H7 (cell line): ENCODE measurements at regions not wholly inside any gene's neighbourhood (a gene's known extent, or its start where the extent isn't known, plus 50 kb on each side); places are given as distances from the start of the nearest gene placed in this dataset.
"Not testable (repeated sequence)": the region's sequence is repeated elsewhere in the genome, so short reads cannot be mapped to it uniquely, and the experiment has no call there.

Experiments used
- DNase-seq: peaks from one replicate; pipeline ENCODE4 v3.0.0; 2012
- H3K27me3 ChIP-seq: 2 replicates; pipeline ENCODE4 v1.6.0; 2011; ENCODE audit warnings: mild to moderate bottlenecking, low read length; ENCODE audit not compliant: control insufficient read depth, insufficient read depth
- H3K36me3 ChIP-seq: replicated peaks from 2 replicates; pipeline ENCODE4 v1.5.1; 2011; ENCODE audit warnings: low read length; ENCODE audit not compliant: control insufficient read depth, insufficient read depth
- H3K4me3 ChIP-seq: 2 replicates; pipeline ENCODE4 v1.5.1; 2011; ENCODE audit warnings: low read depth, mild to moderate bottlenecking, control low read depth, low read length, moderate library complexity; ENCODE audit not compliant: insufficient read depth

DNA sequence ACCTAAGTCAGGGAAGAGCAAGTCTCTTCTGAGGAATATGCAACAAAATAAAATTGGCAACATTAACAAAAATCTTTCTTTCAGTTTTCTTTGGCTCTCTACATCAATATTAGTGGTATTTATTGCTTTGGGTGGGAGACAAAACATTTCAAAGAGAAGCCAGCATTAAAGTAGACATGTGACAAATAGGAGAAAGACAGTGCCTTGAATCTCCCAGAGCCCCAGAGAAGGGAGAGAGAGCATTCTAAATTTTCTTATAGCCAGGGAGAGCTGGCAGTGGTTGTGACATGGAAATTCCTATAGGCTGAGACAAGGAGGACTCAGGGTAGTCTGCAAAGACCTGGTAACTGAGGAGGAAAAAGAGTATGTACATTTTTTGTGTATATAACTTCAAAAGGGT, 79.4 kb upstream of the NREP start:
- H3K27me3 ChIP-seq = no peaks in the 10 kb centered on the region
- no peak for DNase-seq
- no peak overlapping the region for H3K4me3 ChIP-seq
- no peaks in the 10 kb centered on the region for H3K36me3 ChIP-seq

DNA sequence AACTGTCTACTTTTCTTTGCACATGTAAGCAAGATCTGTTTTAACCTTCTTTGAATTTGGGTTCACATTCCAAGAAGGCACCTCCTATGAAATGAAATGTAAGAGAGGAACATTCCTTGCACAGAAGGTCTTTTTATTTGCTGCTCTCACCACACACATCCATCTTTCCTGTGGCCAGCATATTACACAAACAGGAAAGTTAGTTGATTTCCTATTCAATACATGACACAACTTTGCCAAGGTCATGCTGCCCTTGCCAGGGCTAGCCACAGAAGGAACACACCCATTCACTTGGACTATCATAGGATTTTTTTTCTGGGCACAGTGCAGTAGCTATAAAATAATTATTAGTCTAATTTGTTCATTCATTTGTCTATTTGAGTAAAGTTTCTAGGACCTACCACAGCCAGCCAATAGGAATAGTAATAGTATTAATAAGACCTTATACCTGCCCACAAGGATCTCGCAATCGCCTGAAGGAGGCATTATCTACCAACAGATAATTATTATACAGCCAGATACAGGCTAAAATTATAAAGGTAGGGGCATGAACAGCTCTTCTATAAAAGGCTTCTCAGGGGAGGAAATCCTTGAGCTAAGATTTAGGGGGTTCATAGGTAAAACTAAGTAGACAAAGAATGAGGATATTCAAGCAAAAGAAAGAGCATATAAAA, 78.1 kb upstream of the NREP start:
- no peak for DNase-seq
- Histone ChIP-seq H3K4me3 (no peak overlapping the region), H3K36me3 (no peaks in the 10 kb centered on the region), H3K27me3 (no peaks in the 10 kb centered on the region)

DNA sequence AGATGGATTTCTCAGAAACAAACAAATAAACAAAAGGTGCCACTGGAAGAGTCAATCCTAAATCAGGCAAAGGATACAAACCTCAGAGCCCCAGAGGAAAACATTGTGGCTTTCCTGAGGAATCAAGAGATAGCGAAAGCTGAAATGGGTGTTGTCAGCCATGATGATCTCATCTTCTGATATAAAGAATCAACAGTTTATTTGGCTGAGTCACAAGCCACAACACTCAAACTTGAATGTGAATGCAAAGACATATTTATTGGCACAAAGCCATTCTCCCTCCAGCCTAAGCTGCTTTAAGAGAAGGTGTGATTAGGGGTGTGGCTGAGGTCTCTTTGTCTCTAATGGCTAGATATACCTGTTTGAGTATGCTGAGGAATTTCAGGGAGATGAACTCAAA, 73.3 kb upstream of the NREP start:
- H3K36me3 ChIP-seq = no peaks in the 10 kb centered on the region
- H3K4me3 ChIP-seq = no peak overlapping the region
- no peaks in the 10 kb centered on the region for H3K27me3 ChIP-seq
- no peak for DNase-seq

DNA sequence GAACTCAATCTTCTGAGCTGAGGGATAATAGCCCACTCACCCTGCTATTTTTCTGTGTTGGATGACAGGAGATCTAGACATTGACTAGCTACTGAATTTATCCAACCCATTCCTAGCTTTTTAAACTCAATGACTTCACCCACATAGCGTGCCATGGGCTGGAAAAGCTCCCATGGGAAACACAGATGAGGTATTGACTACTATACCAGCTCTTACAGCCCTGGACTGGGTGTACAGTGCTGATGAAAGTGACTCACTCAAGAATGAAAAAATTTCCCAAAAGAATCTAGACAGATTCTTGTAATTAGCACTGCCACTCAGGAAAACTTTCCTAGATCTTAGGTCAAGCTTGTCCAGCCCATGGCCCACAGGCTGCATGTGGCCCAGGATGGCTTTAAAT, 72.7 kb upstream of the NREP start:
- H3K4me3 ChIP-seq = no peak overlapping the region
- no peak for DNase-seq

DNA sequence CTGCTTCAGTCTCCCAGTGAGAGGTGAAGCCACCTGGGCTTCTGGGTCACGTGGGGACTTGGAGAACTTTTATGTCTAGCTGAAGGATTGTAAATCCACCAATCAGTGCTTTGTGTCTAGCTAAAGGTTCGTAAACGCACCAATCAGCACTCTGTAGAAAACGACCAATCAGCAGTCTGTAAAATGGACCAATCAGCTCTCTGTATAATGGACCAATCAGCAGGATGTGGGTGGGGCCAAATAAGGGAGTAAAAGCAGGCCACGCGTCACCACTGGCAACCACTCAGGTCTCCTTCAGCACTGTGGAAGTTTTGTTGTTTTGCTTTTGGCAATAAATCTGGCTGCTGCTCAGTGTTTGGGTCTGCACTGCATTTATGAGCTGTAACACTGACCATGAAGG, 69.1 kb upstream of the NREP start:
- Histone ChIP-seq H3K36me3 (no peaks in the 10 kb centered on the region), H3K27me3 (no peaks in the 10 kb centered on the region), H3K4me3 (no peak overlapping the region)
- DNase-seq = no peak

More for the DNA sequence above, 72.7 kb upstream of the NREP start:
- Histone ChIP-seq H3K36me3 (no peaks in the 10 kb centered on the region), H3K27me3 (no peaks in the 10 kb centered on the region)

DNA sequence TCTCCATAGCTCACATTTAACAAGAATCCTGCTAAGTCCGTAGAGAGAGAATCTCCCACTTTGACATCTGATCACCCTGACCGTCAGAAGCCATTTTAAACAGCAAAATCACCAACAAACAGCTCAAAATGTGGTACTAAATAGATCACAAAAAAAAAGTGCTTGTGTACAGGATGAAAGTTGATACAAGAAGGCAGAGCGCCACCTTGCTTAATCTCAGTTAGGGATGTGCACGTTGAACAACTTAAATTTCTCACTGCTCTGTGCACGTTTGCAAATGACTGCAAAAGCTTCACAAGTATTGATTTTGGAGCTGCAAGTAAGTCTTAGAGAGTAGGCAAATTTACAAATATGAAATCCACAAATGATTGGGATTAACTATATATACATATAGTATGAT, 63.1 kb upstream of the NREP start:
- no peak for DNase-seq
- no peaks in the 10 kb centered on the region for H3K27me3 ChIP-seq
- no peaks in the 10 kb centered on the region for H3K36me3 ChIP-seq
- H3K4me3 ChIP-seq = no peak overlapping the region

DNA sequence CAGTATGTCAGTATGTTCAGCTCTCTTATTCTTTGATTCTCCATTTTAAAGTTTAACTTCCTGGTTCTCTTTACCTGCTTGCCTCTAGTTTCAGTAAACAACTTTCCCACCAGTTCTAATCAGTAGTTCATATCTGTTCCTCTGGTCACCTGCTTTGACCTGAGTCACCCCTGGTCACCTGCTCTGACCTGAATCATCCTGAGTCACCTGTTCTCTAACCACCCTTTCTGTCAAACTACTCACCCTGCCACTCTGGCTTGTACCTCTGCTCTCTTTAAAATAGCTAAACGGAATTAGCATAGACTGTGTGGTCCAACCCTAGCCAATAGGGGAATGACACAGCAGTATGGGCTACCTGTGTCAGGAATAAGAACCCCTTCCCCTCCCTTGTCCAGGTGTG, 62.0 kb upstream of the NREP start:
- not testable (repeated sequence) for H3K36me3 ChIP-seq, H3K4me3 ChIP-seq, H3K27me3 ChIP-seq, DNase-seq

DNA sequence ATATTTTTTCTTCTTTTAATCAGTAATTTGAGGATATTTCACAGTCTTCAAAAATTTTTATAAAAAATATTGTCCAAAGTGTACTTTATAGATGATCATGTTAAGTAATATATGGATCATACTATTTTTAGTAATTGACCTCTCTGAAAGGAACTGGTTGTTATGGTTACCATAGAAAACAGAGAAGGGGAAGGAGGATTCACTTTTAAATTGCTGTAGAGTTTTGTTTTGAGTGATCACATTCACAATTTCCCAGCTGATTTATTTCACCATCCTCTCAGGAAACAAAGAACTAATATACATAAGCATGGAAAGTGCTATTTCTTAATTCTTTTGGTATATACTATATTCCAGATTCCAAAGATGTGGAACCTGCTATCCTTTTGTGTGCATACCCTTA, 56.5 kb upstream of the NREP start:
- H3K27me3 ChIP-seq = no peaks in the 10 kb centered on the region
- no peak overlapping the region for H3K4me3 ChIP-seq

DNA sequence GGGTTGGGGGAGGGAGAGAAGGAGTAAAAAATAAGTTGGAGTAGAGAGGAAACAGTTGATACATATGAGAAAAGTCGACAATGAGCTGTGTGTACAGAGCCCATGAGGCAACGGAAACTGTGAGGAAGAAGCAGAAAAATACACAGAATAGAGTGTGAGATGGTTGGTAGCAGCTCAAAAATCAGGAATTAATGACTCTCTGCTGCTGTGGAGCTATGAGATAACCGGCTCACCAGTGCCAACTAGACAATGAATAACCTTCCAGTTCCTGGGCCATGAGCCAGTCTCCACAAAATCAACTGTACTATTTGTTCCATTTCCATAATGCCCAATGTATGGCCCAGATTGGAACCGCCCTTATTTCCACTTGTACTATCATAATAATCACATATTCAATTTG, 53.1 kb upstream of the NREP start:
- H3K4me3 ChIP-seq = no peak overlapping the region
- H3K27me3 ChIP-seq = no peaks in the 10 kb centered on the region
- no peak for DNase-seq
- H3K36me3 ChIP-seq = no peaks in the 10 kb centered on the region

More for the DNA sequence above, 56.5 kb upstream of the NREP start:
- H3K36me3 ChIP-seq = no peaks in the 10 kb centered on the region
- DNase-seq = no peak
